K562 (cell line): ENCODE measurements at regions not wholly inside any gene's neighbourhood (a gene's known extent, or its start where the extent isn't known, plus 50 kb on each side); places are given as distances from the start of the nearest gene placed in this dataset.

Source experiments
- ATAC-seq: fragments of 200-7000 bp; cut with Tn5 transposase; 3 replicates; pipeline ENCODE4 v1.9.1; 2020; ENCODE audit warnings: moderate library complexity
- BruUV-seq: library from RNA; stranded (reverse); fragments of 400-500 nt; replicated peaks from 2 replicates; lab custom pipeline; 2021; lab: Mats Ljungman, UMichigan
- CTCF ChIA-PET: fragments of 300-600 bp; formaldehyde crosslinking; extraction: SDS; loops from one replicate; lab custom pipeline; 2021; ENCODE audit warnings: low intra/inter-chr PET ratio; lab: Yijun Ruan, JAX
- POLR2A ChIA-PET: fragments of 300-600, 350-650 bp; sonication (Branson Sonifier 250); formaldehyde crosslinking; extraction: SDS; loops from one replicate; lab custom pipeline; 2021; ENCODE audit warnings: antibody characterized with exemption, inconsistent platforms; lab: Yijun Ruan, JAX
- DNase-seq, 4 experiments: peaks; one replicate each; pipeline versions ENCODE4 v3.0.0 to v3.0.0-alpha.2; 2011 to 2018; ENCODE audit warnings: low spot score in 3 of 4, mixed read lengths in 3 of 4; ENCODE audit errors: extremely low read depth in 1 of 4
- FAIRE-seq: peaks from 2 replicates; lab custom pipeline; 2011; peaks lifted over from hg19 to GRCh38; lab: Jason Lieb, UNC
- H2AFZ ChIP-seq: 2 replicates; pipeline ENCODE4 v1.6.0; 2011; ENCODE audit warnings: low read depth, low read length, control low read depth, inconsistent platforms
- H3K27ac ChIP-seq: fragments of 200-600 bp; 3 replicates; pipeline ENCODE4 v1.8.0; 2011; ENCODE audit warnings: low read depth, mild to moderate bottlenecking, control low read depth, inconsistent platforms, low read length, moderate library complexity, mixed read lengths; ENCODE audit errors: extremely low read depth
- H3K27me3 ChIP-seq, 2 experiments: fragments of 300-600 bp in 1 of 2; 2 replicates in 1 of 2; 3 replicates in 1 of 2; pipeline versions ENCODE4 v1.6.0 to v1.8.0; 2011; ENCODE audit warnings: inconsistent platforms in 2 of 2, low read length in 2 of 2, mild to moderate bottlenecking in 1 of 2, mixed read lengths in 1 of 2, moderate library complexity in 1 of 2; ENCODE audit not compliant: control insufficient read depth in 2 of 2, insufficient read depth in 2 of 2
- H3K36me3 ChIP-seq: fragments of 300-600 bp; 3 replicates; pipeline ENCODE4 v1.8.0; 2011; ENCODE audit warnings: mild to moderate bottlenecking, low read length, inconsistent platforms; ENCODE audit not compliant: control insufficient read depth, insufficient read depth
- H3K4me1 ChIP-seq, 2 experiments: fragments of 200-600 bp in 1 of 2; replicated peaks in 1 of 2; 2 replicates in 1 of 2; 3 replicates in 1 of 2; pipeline versions ENCODE4 v1.5.1 to v1.8.0; 2011; ENCODE audit warnings: inconsistent platforms in 2 of 2, low read length in 2 of 2, mild to moderate bottlenecking in 1 of 2, mixed read lengths in 1 of 2, moderate library complexity in 1 of 2; ENCODE audit not compliant: control insufficient read depth in 2 of 2, insufficient read depth in 2 of 2
- H3K4me2 ChIP-seq: 2 replicates; pipeline ENCODE4 v1.6.1; 2011; ENCODE audit warnings: low read length, control low read depth, inconsistent platforms, mixed read lengths; ENCODE audit not compliant: insufficient read depth
- H3K4me3 ChIP-seq: fragments of 200-600 bp; sonication (generic), shearing (Covaris generic); 2 replicates; pipeline ENCODE4 v1.5.1; 2016; ENCODE audit warnings: control low read depth, inconsistent platforms
- H3K79me2 ChIP-seq: fragments of 200-600 bp; 3 replicates; pipeline ENCODE4 v1.8.0; 2011; ENCODE audit warnings: low read length, inconsistent platforms; ENCODE audit not compliant: control insufficient read depth, insufficient read depth
- H3K9ac ChIP-seq, 2 experiments: 2 replicates each; pipeline versions ENCODE4 v1.6.0 to v1.6.1; 2011; ENCODE audit warnings: low read depth in 2 of 2, low read length in 2 of 2, control low read depth in 1 of 2, inconsistent platforms in 1 of 2, mild to moderate bottlenecking in 1 of 2, mixed read lengths in 1 of 2; ENCODE audit not compliant: insufficient read depth in 1 of 2
- H3K9me1 ChIP-seq: one replicate; pipeline ENCODE4 v1.6.0; 2011; ENCODE audit warnings: inconsistent platforms, mild to moderate bottlenecking, low read length, moderate library complexity; ENCODE audit not compliant: control insufficient read depth, insufficient read depth
- H3K9me3 ChIP-seq: replicated peaks from 2 replicates; pipeline ENCODE4 v1.5.1; 2011; ENCODE audit warnings: low read depth, low read length, inconsistent platforms; ENCODE audit not compliant: control insufficient read depth, insufficient read depth
- H4K20me1 ChIP-seq: replicated peaks from 2 replicates; pipeline ENCODE4 v1.6.1; 2011; ENCODE audit warnings: low read length, inconsistent platforms, mixed read lengths; ENCODE audit not compliant: control insufficient read depth, insufficient read depth
- BCL6 ChIP-seq: fragments of 250-450 bp; sonication (Bioruptor Pico); IDR thresholded peaks from 2 replicates; pipeline ENCODE4 v1.4.0; 2020
- BMI1 ChIP-seq: fragments of 150-350 bp; IDR thresholded peaks from 2 replicates; pipeline ENCODE4 v1.6.1; 2014; ENCODE audit warnings: low read length
- CBX3 ChIP-seq, 2 experiments: IDR thresholded peaks; 1 replicate in 1 of 2; 2 replicates in 1 of 2; pipeline ENCODE4 v1.6.1; 2012; ENCODE audit warnings: inconsistent platforms in 2 of 2, low read length in 2 of 2, borderline replicate concordance in 1 of 2, control low read depth in 1 of 2
- GTF2A2 ChIP-seq: IDR thresholded peaks from 2 replicates; pipeline ENCODE4 v1.6.1; 2016; ENCODE audit warnings: mild to moderate bottlenecking, missing genetic modification characterization, missing compliant biosample characterization
- GTF2E2 ChIP-seq: fragments of 200-800 bp; sonication (Bioruptor generic); IDR thresholded peaks from 2 replicates; pipeline ENCODE4 v1.6.1; 2016; ENCODE audit warnings: missing genetic modification characterization, missing compliant biosample characterization
- HBP1 ChIP-seq: fragments of 450-650 bp; formaldehyde crosslinking; IDR thresholded peaks from 2 replicates; pipeline ENCODE4 v1.4.0; 2022; ENCODE audit warnings: missing genetic modification characterization
- TAF1 ChIP-seq: IDR thresholded peaks from 2 replicates; pipeline ENCODE4 v1.6.1; 2011; ENCODE audit warnings: mild to moderate bottlenecking, low read length, moderate library complexity; ENCODE audit not compliant: insufficient read depth, control insufficient read depth, severe bottlenecking; ENCODE audit errors: extremely low read depth
- WGBS: fragments of 100-300 bp; shearing (Covaris generic); methylation state at CpG from one replicate; pipeline ENCODE4 v1.1.6; 2016; ENCODE audit warnings: low coverage, mixed read lengths; ENCODE audit not compliant: insufficient coverage; ENCODE audit errors: missing lambda C conversion rate; 5-methylcytosine and 5-hydroxymethylcytosine counted together
- in situ Hi-C: fragments of 300-500 bp; cut with MboI; formaldehyde crosslinking; loops from 4 replicates; pipeline ENCODE4 v1.15.0; 2018; ENCODE audit warnings: inconsistent platforms, mixed read lengths
- intact Hi-C: fragments of 100-400 bp; cut with micrococcal nuclease; formaldehyde crosslinking; loops from 2 replicates; pipeline ENCODE4 v1.14.2; 2022

GRCh38 chr14:97781961-97782360, 984.8 kb downstream of the VRK1 start:
- Histone ChIP-seq H3K4me1 (no peaks in the 10 kb centered on the region), H3K9me1 (no peaks in the 10 kb centered on the region), H3K36me3 (no peaks in the 10 kb centered on the region), H3K4me2 (no peak overlapping the region), H3K27ac (no peak overlapping the region), H2AFZ (no peak overlapping the region), H3K79me2 (no peaks in the 10 kb centered on the region), H3K9ac (no peak overlapping the region), H4K20me1 (no peaks in the 10 kb centered on the region), H3K9me3 (no peaks in the 10 kb centered on the region), H3K4me3 (no peak overlapping the region), H3K27me3 (no peaks in the 10 kb centered on the region)
- FAIRE-seq (no peak), DNase-seq (no peak), ATAC-seq (no peak)
- CTCF ChIA-PET, result no interaction called here
- BruUV-seq, result no TSS peak
- 5% methylated on average over 3 of the region's 5 CpGs for WGBS
- TF ChIP-seq GTF2A2 (tag), result no peak
- no peak for TF ChIP-seq CBX3 (IDR thresholded peaks at IDR 0.05; ENCODE audit: borderline replicate concordance in 1 of 2, low read length in 2 of 2)
- in situ Hi-C loops, result no loop called here
- POLR2A ChIA-PET, result no interaction called here
- intact Hi-C loops, result no loop called here

DNA sequence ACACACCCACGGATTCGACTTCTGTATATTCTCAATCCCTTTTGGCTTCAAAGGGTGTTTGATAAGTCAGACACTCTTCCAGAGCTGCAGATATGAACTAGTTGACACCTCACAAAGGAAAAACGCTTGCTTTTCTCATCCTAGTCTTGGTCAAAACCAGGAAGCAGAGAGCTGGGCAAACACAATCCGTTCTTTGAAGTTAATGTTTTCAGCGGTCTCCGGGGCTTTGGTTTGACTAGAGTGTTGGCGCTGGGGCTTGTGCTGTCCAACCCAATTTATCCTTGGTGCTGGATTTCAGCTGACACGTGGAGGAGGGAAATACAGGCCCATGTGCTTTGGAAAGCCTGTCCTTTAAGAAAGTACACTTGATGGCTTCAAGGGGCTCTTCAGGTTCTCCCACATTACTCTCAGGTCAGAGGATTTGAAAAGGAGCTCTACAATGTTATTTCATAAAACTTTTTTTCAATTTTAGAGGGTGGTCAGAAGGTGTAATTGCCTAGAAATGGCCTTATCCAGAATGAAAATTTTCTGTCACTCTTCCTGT, 985.8 kb downstream of the VRK1 start:
- no peak for TF ChIP-seq TAF1
- no peak for TF ChIP-seq HBP1 (CRISPR knock-in tag)
- TF ChIP-seq GTF2E2 (tag), result no peak
- TF ChIP-seq BMI1, result no peak
- TF ChIP-seq BCL6 (CRISPR knock-in tag), result no peak
- no peak overlapping the region for H3K27ac ChIP-seq
- ChIA-PET POLR2A (no interaction called here), CTCF (no interaction called here)
- no peaks in the 10 kb centered on the region for H3K9me1 ChIP-seq
- no peaks in the 10 kb centered on the region for H3K79me2 ChIP-seq
- H3K9ac ChIP-seq, result no peak overlapping the region
- 0% methylated on average over 6 of the region's 8 CpGs for WGBS
- no peak overlapping the region for H3K4me2 ChIP-seq
- intact Hi-C loops, result no loop called here
- H3K36me3 ChIP-seq, result no peaks in the 10 kb centered on the region
- DNase-seq (no peak), FAIRE-seq (no peak), ATAC-seq (no peak)
- H2AFZ ChIP-seq, result no peak overlapping the region
- no peaks in the 10 kb centered on the region for H3K27me3 ChIP-seq
- in situ Hi-C loops, result no loop called here
- no peak overlapping the region for H3K4me3 ChIP-seq
- H3K9me3 ChIP-seq, result no peaks in the 10 kb centered on the region
- no peaks in the 10 kb centered on the region for H4K20me1 ChIP-seq
- BruUV-seq, result no TSS peak
- H3K4me1 ChIP-seq, result no peaks in the 10 kb centered on the region
